SK-N-SH (cell line): ENCODE measurements at regions not wholly inside any gene's neighbourhood (a gene's known extent, or its start where the extent isn't known, plus 50 kb on each side); places are given as distances from the start of the nearest gene placed in this dataset.

ENCODE experiments used
- CTCF ChIA-PET: fragments of 300-600, 350-600 bp; formaldehyde crosslinking; extraction: SDS; loops from one replicate; lab custom pipeline; 2021; lab: Yijun Ruan, JAX
- POLR2A ChIA-PET: fragments of 350-600 bp; sonication (Branson Sonifier 250); formaldehyde crosslinking; extraction: SDS; loops from one replicate; lab custom pipeline; 2020; ENCODE audit warnings: antibody characterized with exemption, inconsistent platforms; lab: Yijun Ruan, JAX
- DNase-seq: peaks from one replicate; pipeline ENCODE4 v3.0.0; 2012
- H2AFZ ChIP-seq: fragments of 200-600 bp; sonication (generic); 2 replicates; pipeline ENCODE4 v1.8.1; 2016; ENCODE audit warnings: antibody characterized with exemption, mild to moderate bottlenecking, low read depth
- H3F3A ChIP-seq: fragments of 200-600 bp; sonication (generic); replicated peaks from 2 replicates; pipeline ENCODE3; 2016; ENCODE audit warnings: antibody characterized with exemption, mild to moderate bottlenecking; ENCODE audit not compliant: insufficient read depth
- H3K27ac ChIP-seq, 2 experiments: fragments of 200-500 bp in 1 of 2; fragments of 200-600 bp in 1 of 2; sonication (Bioruptor generic) in 1 of 2; sonication (generic), shearing (Covaris generic) in 1 of 2; 2 replicates each; pipeline versions ENCODE4 v1.5.1 to v1.6.1; 2014 to 2016; ENCODE audit warnings: low read depth in 2 of 2, inconsistent platforms in 1 of 2, low read length in 1 of 2, mild to moderate bottlenecking in 1 of 2, mixed read lengths in 1 of 2
- H3K27me3 ChIP-seq: fragments of 200-600 bp; sonication (generic), shearing (Covaris generic); 2 replicates; pipeline ENCODE4 v1.6.1; 2016; ENCODE audit warnings: mixed run types; ENCODE audit not compliant: insufficient read depth
- H3K36me3 ChIP-seq, 2 experiments: fragments of 200-500 bp in 1 of 2; fragments of 200-600 bp in 1 of 2; sonication (Bioruptor generic) in 1 of 2; sonication (generic) in 1 of 2; replicated peaks in 1 of 2; 2 replicates each; pipeline versions ENCODE3 to v1.5.1; 2014 to 2016; ENCODE audit warnings: low read length in 1 of 2, mild to moderate bottlenecking in 1 of 2; ENCODE audit not compliant: insufficient read depth in 2 of 2, control insufficient read depth in 1 of 2
- H3K4me1 ChIP-seq, 2 experiments: fragments of 200-500 bp in 1 of 2; fragments of 200-600 bp in 1 of 2; sonication (Bioruptor generic) in 1 of 2; sonication (generic), shearing (Covaris generic) in 1 of 2; 2 replicates each; pipeline versions ENCODE4 v1.5.1 to v1.6.1; 2014 to 2016; ENCODE audit warnings: low read depth in 1 of 2, low read length in 1 of 2, mixed run types in 1 of 2; ENCODE audit not compliant: insufficient read depth in 2 of 2, control insufficient read depth in 1 of 2
- H3K4me2 ChIP-seq: fragments of 200-600 bp; sonication (generic), shearing (Covaris generic); 2 replicates; pipeline ENCODE4 v1.6.1; 2017; ENCODE audit warnings: mixed run types
- H3K4me3 ChIP-seq, 2 experiments: fragments of 200-500 bp in 1 of 2; fragments of 200-600 bp in 1 of 2; sonication (Bioruptor generic) in 1 of 2; sonication (generic), shearing (Covaris generic) in 1 of 2; 2 replicates each; pipeline versions ENCODE4 v1.5.1 to v1.8.1; 2014 to 2016; ENCODE audit warnings: low read depth in 2 of 2, inconsistent platforms in 1 of 2, low read length in 1 of 2, mild to moderate bottlenecking in 1 of 2, mixed read lengths in 1 of 2, moderate library complexity in 1 of 2
- H3K79me2 ChIP-seq: fragments of 200-600 bp; sonication (generic); 2 replicates; pipeline ENCODE4 v1.8.1; 2017; ENCODE audit warnings: mild to moderate bottlenecking; ENCODE audit not compliant: insufficient read depth
- H3K9ac ChIP-seq: fragments of 200-600 bp; sonication (generic); 2 replicates; pipeline ENCODE4 v1.6.1; 2017; ENCODE audit warnings: mixed run types
- H3K9me2 ChIP-seq: fragments of 200-600 bp; sonication (generic); 2 replicates; pipeline ENCODE4 v1.6.1; 2017; ENCODE audit warnings: mixed run types
- H3K9me3 ChIP-seq: fragments of 200-600 bp; sonication (generic); 2 replicates; pipeline ENCODE4 v1.6.1; 2017; ENCODE audit warnings: mixed run types, mild to moderate bottlenecking, moderate library complexity
- H4K20me1 ChIP-seq: fragments of 200-600 bp; sonication (generic); 2 replicates; pipeline ENCODE4 v1.6.1; 2017; ENCODE audit warnings: mild to moderate bottlenecking, mixed run types; ENCODE audit not compliant: insufficient read depth
- CHD2 ChIP-seq: fragments of 150-350 bp; IDR thresholded peaks from 2 replicates; pipeline ENCODE4 v1.6.1; 2018; ENCODE audit warnings: low read length; ENCODE audit not compliant: partially characterized antibody
- ELF1 ChIP-seq: IDR thresholded peaks from 2 replicates; pipeline ENCODE4 v1.4.0; 2012
- EZH2phosphoT487 ChIP-seq: fragments of 200-600 bp; sonication (generic); IDR thresholded peaks from 2 replicates; pipeline ENCODE4 v1.6.1; 2017; ENCODE audit warnings: low read depth, mixed run types, mild to moderate bottlenecking, antibody characterized with exemption, moderate library complexity, borderline replicate concordance
- FOXJ3 ChIP-seq: sonication (generic); formaldehyde crosslinking; IDR thresholded peaks from 2 replicates; pipeline ENCODE4 v1.5.1; 2020; ENCODE audit warnings: mild to moderate bottlenecking, missing genetic modification reagents
- GATA2 ChIP-seq: sonication (generic); formaldehyde crosslinking; IDR thresholded peaks from 2 replicates; pipeline ENCODE4 v1.5.0; 2020; ENCODE audit warnings: mild to moderate bottlenecking, missing genetic modification reagents
- IRF3 ChIP-seq: fragments of 150-350 bp; IDR thresholded peaks from 2 replicates; pipeline ENCODE4 v1.6.1; 2016; ENCODE audit warnings: mild to moderate bottlenecking, low read depth, low read length
- MEF2A ChIP-seq: IDR thresholded peaks from 2 replicates; pipeline ENCODE4 v1.4.0; 2012; ENCODE audit warnings: low read depth, borderline replicate concordance
- MXI1 ChIP-seq: IDR thresholded peaks from 2 replicates; pipeline ENCODE4 v1.6.1; 2012; ENCODE audit warnings: mild to moderate bottlenecking, low read depth, low read length, improper control_type of control experiment
- POLR2AphosphoS5 ChIP-seq: IDR thresholded peaks from 2 replicates; pipeline ENCODE4 v1.6.1; 2012; ENCODE audit warnings: low read depth, low read length
- RAD21 ChIP-seq: IDR thresholded peaks from 2 replicates; pipeline ENCODE4 v1.6.1; 2012; ENCODE audit warnings: mild to moderate bottlenecking, low read length
- SMC3 ChIP-seq: IDR thresholded peaks from 2 replicates; pipeline ENCODE4 v1.6.1; 2012; ENCODE audit warnings: low read depth, low read length, improper control_type of control experiment
- TCF12 ChIP-seq: IDR thresholded peaks from 2 replicates; pipeline ENCODE4 v1.4.0; 2012
- TEAD4 ChIP-seq: IDR thresholded peaks from 2 replicates; pipeline ENCODE4 v1.4.0; 2012; ENCODE audit warnings: mild to moderate bottlenecking, borderline replicate concordance; ENCODE audit not compliant: insufficient read depth
- USF2 ChIP-seq: fragments of 150-350 bp; IDR thresholded peaks from 2 replicates; pipeline ENCODE4 v1.6.1; 2017; ENCODE audit warnings: antibody characterized with exemption, low read length, low read depth, borderline replicate concordance
- YY1 ChIP-seq: IDR thresholded peaks from 2 replicates; pipeline ENCODE4 v1.4.0; 2012; ENCODE audit warnings: low read depth, mild to moderate bottlenecking
- ZBTB33 ChIP-seq: IDR thresholded peaks from 2 replicates; pipeline ENCODE4 v1.4.0; 2012; ENCODE audit warnings: low read depth, borderline replicate concordance
- WGBS: methylation state at CpG from one replicate; pipeline ENCODE4 v1.1.6; 2017; ENCODE audit warnings: low lambda C conversion rate; 5-methylcytosine and 5-hydroxymethylcytosine counted together

- ChIA-PET POLR2A (no interaction called here), CTCF (no interaction called here)
- Histone ChIP-seq H3K4me3 (no peak overlapping the region), H3K9me3 (no peaks in the 10 kb centered on the region), H4K20me1 (no peaks in the 10 kb centered on the region), H3K27ac (no peak overlapping the region), H3K79me2 (no peaks in the 10 kb centered on the region), H3K27me3 (no peaks in the 10 kb centered on the region), H3K9ac (no peak overlapping the region), H3K4me2 (no peak overlapping the region), H2AFZ (no peak overlapping the region), H3K4me1 (peaks cover 10 to 12% of the 10 kb centered on the region in 2 experiments; a peak in 2 of 4 replicates), H3K36me3 (no peaks in the 10 kb centered on the region), H3K9me2 (no peaks in the 10 kb centered on the region), H3F3A (no peaks in the 10 kb centered on the region)
- DNase-seq: no peak
- TF ChIP-seq FOXJ3 (CRISPR knock-in tag): no peak
- TF ChIP-seq ZBTB33: no peak
- no peak for TF ChIP-seq IRF3
- TF ChIP-seq USF2: no peak
- TF ChIP-seq SMC3: no peak
- TF ChIP-seq RAD21: no peak
- TF ChIP-seq POLR2AphosphoS5: no peak
- no peak for TF ChIP-seq YY1
- TF ChIP-seq ELF1: no peak
- TF ChIP-seq TEAD4: no peak
- TF ChIP-seq EZH2phosphoT487: no peak
- TF ChIP-seq CHD2: no peak
- TF ChIP-seq MEF2A: no peak
- WGBS: 88% methylated on average over 5 of the region's 5 CpGs
Measured at GRCh38 chr13:40146063-40146462, 490.6 kb downstream of the COG6 start.

GRCh38 chr13:40146611-40147117, 491.2 kb downstream of the COG6 start:
- no peaks in the 10 kb centered on the region for H3K9me2 ChIP-seq
- no peaks in the 10 kb centered on the region for H4K20me1 ChIP-seq
- no peaks in the 10 kb centered on the region for H3K9me3 ChIP-seq
- no peaks in the 10 kb centered on the region for H3K79me2 ChIP-seq
- CTCF ChIA-PET: no interaction called here
- H3F3A ChIP-seq: no peaks in the 10 kb centered on the region
- 91% methylated on average over 11 of the region's 11 CpGs for WGBS
- H3K4me3 ChIP-seq: no peak overlapping the region
- no peak overlapping the region for H3K4me2 ChIP-seq
- no peak overlapping the region for H2AFZ ChIP-seq
- no peak overlapping the region for H3K27ac ChIP-seq
- H3K4me1 ChIP-seq: peaks cover 12 to 13% of the 10 kb centered on the region in 2 experiments; a peak in 3 of 4 replicates
- POLR2A ChIA-PET: no interaction called here
- TF ChIP-seq ZBTB33: no peak
- TF ChIP-seq GATA2: peak; percentile 25; the same call in 1 of the 2 replicates
- TF ChIP-seq MXI1: no peak
- no peak for TF ChIP-seq FOXJ3 (CRISPR knock-in tag)
- no peak for TF ChIP-seq TCF12
- no peak for TF ChIP-seq ELF1
- TF ChIP-seq, all 33 proteins: peak for 1
- peak; percentile 21 for DNase-seq
- no peak overlapping the region for H3K9ac ChIP-seq
- H3K27me3 ChIP-seq: no peaks in the 10 kb centered on the region
- H3K36me3 ChIP-seq: no peaks in the 10 kb centered on the region
